CD14-positive monocyte (primary cell): ENCODE measurements at regions not wholly inside any gene's neighbourhood (a gene's known extent, or its start where the extent isn't known, plus 50 kb on each side); places are given as distances from the start of the nearest gene placed in this dataset.
"Not testable (repeated sequence)": the region's sequence is repeated elsewhere in the genome, so short reads cannot be mapped to it uniquely, and the experiment has no call there.

Source experiments
- DNase-seq, 3 donors: peaks; one replicate each; pipeline ENCODE4 v3.0.0-alpha.2; 2011 to 2022
- H2AFZ ChIP-seq: 2 replicates; pipeline ENCODE4 v1.6.0; 2012; ENCODE audit warnings: mild to moderate bottlenecking, low read depth, low read length, inconsistent platforms; ENCODE audit not compliant: insufficient read depth, poor library complexity, severe bottlenecking
- H3K27ac ChIP-seq, 2 donors: 1 replicate in 1 of 2; 2 replicates in 1 of 2; pipeline ENCODE4 v1.5.1; 2012 to 2013; ENCODE audit warnings: low read length in 2 of 2, control low read depth in 1 of 2, inconsistent platforms in 1 of 2, low read depth in 1 of 2, mild to moderate bottlenecking in 1 of 2
- H3K27me3 ChIP-seq, 2 donors: one replicate each; pipeline versions ENCODE4 v1.6.0 to v1.6.1; 2011 to 2013; ENCODE audit warnings: low read length in 2 of 2; ENCODE audit not compliant: control insufficient read depth in 2 of 2, insufficient read depth in 2 of 2
- H3K36me3 ChIP-seq, 2 donors: replicated peaks in 1 of 2; 1 replicate in 1 of 2; 2 replicates in 1 of 2; pipeline versions ENCODE4 v1.5.1 to v1.6.1; 2012 to 2013; ENCODE audit warnings: low read length in 2 of 2, control low read depth in 1 of 2, inconsistent platforms in 1 of 2, mild to moderate bottlenecking in 1 of 2; ENCODE audit not compliant: insufficient read depth in 2 of 2, control insufficient read depth in 1 of 2
- H3K4me1 ChIP-seq, 2 donors: 1 replicate in 1 of 2; 2 replicates in 1 of 2; pipeline versions ENCODE4 v1.5.1 to v1.6.1; 2012 to 2013; ENCODE audit warnings: low read length in 2 of 2, control low read depth in 1 of 2, inconsistent platforms in 1 of 2, mild to moderate bottlenecking in 1 of 2, moderate library complexity in 1 of 2; ENCODE audit not compliant: insufficient read depth in 2 of 2, control insufficient read depth in 1 of 2
- H3K4me2 ChIP-seq: replicated peaks from 2 replicates; pipeline ENCODE3; 2012; ENCODE audit warnings: low read length, moderate library complexity, mild to moderate bottlenecking; ENCODE audit not compliant: poor library complexity, severe bottlenecking; ENCODE audit errors: extremely low read depth
- H3K4me3 ChIP-seq, 3 experiments: fragments of 200-600 bp in 1 of 3; sonication (generic) in 1 of 3; replicated peaks in 1 of 3; 1 replicate in 2 of 3; 2 replicates in 1 of 3; pipeline ENCODE4 v1.5.1; 2011 to 2013; ENCODE audit warnings: low read length in 3 of 3, mild to moderate bottlenecking in 3 of 3, control low read depth in 2 of 3, low read depth in 2 of 3, inconsistent platforms in 1 of 3, moderate library complexity in 1 of 3
- H3K79me2 ChIP-seq: 2 replicates; pipeline ENCODE4 v1.6.0; 2012; ENCODE audit warnings: mild to moderate bottlenecking, control low read depth, inconsistent platforms, low read length, moderate library complexity; ENCODE audit not compliant: insufficient read depth
- H3K9ac ChIP-seq: 2 replicates; pipeline ENCODE4 v1.6.0; 2017; ENCODE audit warnings: low read length, mild to moderate bottlenecking; ENCODE audit not compliant: insufficient read depth, poor library complexity, severe bottlenecking
- H3K9me3 ChIP-seq, 2 donors: replicated peaks in 1 of 2; 1 replicate in 1 of 2; 2 replicates in 1 of 2; pipeline versions ENCODE4 v1.5.1 to v1.6.1; 2012 to 2013; ENCODE audit warnings: low read length in 2 of 2, control low read depth in 1 of 2; ENCODE audit not compliant: control insufficient read depth in 1 of 2, insufficient read depth in 1 of 2
- H4K20me1 ChIP-seq: 2 replicates; pipeline ENCODE4 v1.6.0; 2012; ENCODE audit warnings: mild to moderate bottlenecking, low read length, control low read depth, moderate library complexity; ENCODE audit not compliant: insufficient read depth
- H3K27ac Mint-ChIP-seq, 7 donors: one replicate each; pipeline ENCODE4 v1.8.0; 2020; ENCODE audit warnings: mild to moderate bottlenecking in 7 of 7, mixed read lengths in 7 of 7, moderate library complexity in 6 of 7, inconsistent platforms in 2 of 7
- H3K27me3 Mint-ChIP-seq, 3 donors: one replicate each; pipeline ENCODE4 v1.8.0; 2021 to 2022; ENCODE audit warnings: low read depth in 3 of 3, mild to moderate bottlenecking in 3 of 3, mixed read lengths in 3 of 3, moderate library complexity in 3 of 3, inconsistent platforms in 1 of 3
- H3K36me3 Mint-ChIP-seq, 2 donors: one replicate each; pipeline ENCODE4 v1.8.0; 2020; ENCODE audit warnings: mixed read lengths in 2 of 2, inconsistent platforms in 1 of 2, mild to moderate bottlenecking in 1 of 2
- H3K4me1 Mint-ChIP-seq: one replicate; pipeline ENCODE4 v1.8.0; 2020; ENCODE audit warnings: mild to moderate bottlenecking, mixed read lengths
- H3K4me3 Mint-ChIP-seq, 2 donors: one replicate each; pipeline ENCODE4 v1.8.0; 2020; ENCODE audit warnings: mild to moderate bottlenecking in 2 of 2, mixed read lengths in 2 of 2, moderate library complexity in 1 of 2
- H3K9me3 Mint-ChIP-seq, 7 donors: one replicate each; pipeline ENCODE4 v1.8.0; 2020 to 2022; ENCODE audit warnings: mixed read lengths in 7 of 7, mild to moderate bottlenecking in 6 of 7, moderate library complexity in 6 of 7, inconsistent platforms in 2 of 7
- WGBS: methylation state at CpG from one replicate; pipeline ENCODE4 v1.1.5; 2013; ENCODE audit warnings: missing lambda C conversion rate; ENCODE audit not compliant: insufficient coverage; 5-methylcytosine and 5-hydroxymethylcytosine counted together
- intact Hi-C, 2 donors: fragments of 100-400 bp; cut with micrococcal nuclease; formaldehyde crosslinking; loops; one replicate each; pipeline versions ENCODE4 v1.15.0 to v1.15.1; 2023
- TF ChIP-seq, protein P1 (sequence below): fragments of 200-600 bp; IDR thresholded peaks from one replicate; pipeline ENCODE4 v1.8.0; 2022; ENCODE audit warnings: antibody characterized with exemption, mild to moderate bottlenecking

DNA sequence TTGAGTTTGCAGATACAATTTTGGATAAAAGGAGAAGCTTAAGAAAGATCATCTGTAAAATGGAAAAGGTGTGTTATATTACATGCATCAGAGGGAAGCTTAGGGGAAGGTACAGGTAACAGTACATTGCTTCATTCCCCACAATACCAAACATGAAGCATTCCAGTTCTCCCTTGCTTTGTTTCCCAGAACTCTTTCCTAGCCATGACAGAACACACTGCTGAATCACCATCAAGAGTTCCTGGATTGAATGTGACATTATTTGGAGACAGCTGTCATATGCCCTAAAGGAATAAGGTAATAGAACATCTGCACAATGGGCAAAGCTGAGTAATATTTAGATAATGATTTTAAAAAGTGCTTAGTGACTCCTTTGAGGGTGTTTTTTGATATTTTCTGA, 303.5 kb upstream of the ST8SIA4 start:
- peaks cover 0 to 17% of the 10 kb centered on the region in 2 donors for H3K9me3 ChIP-seq
- H3K36me3 Mint-ChIP-seq, result no peaks in the 10 kb centered on the region
- no peaks in the 10 kb centered on the region for H3K79me2 ChIP-seq
- H3K4me3 ChIP-seq, result no peak overlapping the region
- H3K27me3 Mint-ChIP-seq, result no peaks in the 10 kb centered on the region
- H3K27ac Mint-ChIP-seq, result no peak overlapping the region
- TF ChIP-seq, protein P1, sequence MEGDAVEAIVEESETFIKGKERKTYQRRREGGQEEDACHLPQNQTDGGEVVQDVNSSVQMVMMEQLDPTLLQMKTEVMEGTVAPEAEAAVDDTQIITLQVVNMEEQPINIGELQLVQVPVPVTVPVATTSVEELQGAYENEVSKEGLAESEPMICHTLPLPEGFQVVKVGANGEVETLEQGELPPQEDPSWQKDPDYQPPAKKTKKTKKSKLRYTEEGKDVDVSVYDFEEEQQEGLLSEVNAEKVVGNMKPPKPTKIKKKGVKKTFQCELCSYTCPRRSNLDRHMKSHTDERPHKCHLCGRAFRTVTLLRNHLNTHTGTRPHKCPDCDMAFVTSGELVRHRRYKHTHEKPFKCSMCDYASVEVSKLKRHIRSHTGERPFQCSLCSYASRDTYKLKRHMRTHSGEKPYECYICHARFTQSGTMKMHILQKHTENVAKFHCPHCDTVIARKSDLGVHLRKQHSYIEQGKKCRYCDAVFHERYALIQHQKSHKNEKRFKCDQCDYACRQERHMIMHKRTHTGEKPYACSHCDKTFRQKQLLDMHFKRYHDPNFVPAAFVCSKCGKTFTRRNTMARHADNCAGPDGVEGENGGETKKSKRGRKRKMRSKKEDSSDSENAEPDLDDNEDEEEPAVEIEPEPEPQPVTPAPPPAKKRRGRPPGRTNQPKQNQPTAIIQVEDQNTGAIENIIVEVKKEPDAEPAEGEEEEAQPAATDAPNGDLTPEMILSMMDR, result no peak
- H2AFZ ChIP-seq, result no peak overlapping the region
- H3K36me3 ChIP-seq, result no peaks in the 10 kb centered on the region
- no peak overlapping the region for H3K9ac ChIP-seq
- no peak overlapping the region for H3K4me3 Mint-ChIP-seq
- no peak overlapping the region for H3K27ac ChIP-seq
- H3K4me1 ChIP-seq, result no peaks in the 10 kb centered on the region
- H3K4me2 ChIP-seq, result no peak overlapping the region
- no peaks in the 10 kb centered on the region for H3K27me3 ChIP-seq
- DNase-seq, result no peak
- peaks cover 0 to 14% (median 8%) of the 10 kb centered on the region in 7 donors for H3K9me3 Mint-ChIP-seq
- no peaks in the 10 kb centered on the region for H3K4me1 Mint-ChIP-seq
- intact Hi-C loops, result no loop called here
- no peaks in the 10 kb centered on the region for H4K20me1 ChIP-seq

DNA sequence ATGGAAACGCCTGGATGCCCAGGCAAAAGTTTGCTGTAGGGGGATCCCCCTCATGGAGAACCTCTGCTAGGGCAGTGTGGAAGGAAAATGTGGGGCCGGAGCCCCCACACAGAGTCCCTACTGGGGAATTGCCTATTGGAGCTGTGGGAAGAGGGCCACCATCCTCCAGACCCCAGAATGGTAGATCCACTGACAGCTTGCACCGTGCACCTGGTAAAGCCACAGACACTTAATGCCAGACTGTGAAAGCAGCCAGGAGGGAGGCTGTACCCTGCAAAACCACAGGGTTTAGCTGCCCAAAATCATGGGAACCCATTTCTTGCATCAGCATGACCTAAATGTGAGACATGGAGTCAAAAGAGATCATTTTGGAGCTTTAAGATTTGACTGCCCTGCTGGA, 302.0 kb upstream of the ST8SIA4 start:
- 82% methylated on average over 3 of the region's 3 CpGs for WGBS
- H3K4me1 Mint-ChIP-seq, H3K4me3 Mint-ChIP-seq, H3K9ac ChIP-seq, H4K20me1 ChIP-seq, H3K27me3 ChIP-seq, H3K4me2 ChIP-seq, H3K4me3 ChIP-seq, H3K27me3 Mint-ChIP-seq, H2AFZ ChIP-seq, DNase-seq, H3K27ac Mint-ChIP-seq, H3K36me3 Mint-ChIP-seq, H3K36me3 ChIP-seq, H3K79me2 ChIP-seq, H3K27ac ChIP-seq, H3K4me1 ChIP-seq, intact Hi-C loops: not testable (repeated sequence)
- peaks cover 0 to 17% of the 10 kb centered on the region in 2 donors for H3K9me3 ChIP-seq
- H3K9me3 Mint-ChIP-seq, result peaks cover 0 to 14% (median 7%) of the 10 kb centered on the region in 7 donors

DNA sequence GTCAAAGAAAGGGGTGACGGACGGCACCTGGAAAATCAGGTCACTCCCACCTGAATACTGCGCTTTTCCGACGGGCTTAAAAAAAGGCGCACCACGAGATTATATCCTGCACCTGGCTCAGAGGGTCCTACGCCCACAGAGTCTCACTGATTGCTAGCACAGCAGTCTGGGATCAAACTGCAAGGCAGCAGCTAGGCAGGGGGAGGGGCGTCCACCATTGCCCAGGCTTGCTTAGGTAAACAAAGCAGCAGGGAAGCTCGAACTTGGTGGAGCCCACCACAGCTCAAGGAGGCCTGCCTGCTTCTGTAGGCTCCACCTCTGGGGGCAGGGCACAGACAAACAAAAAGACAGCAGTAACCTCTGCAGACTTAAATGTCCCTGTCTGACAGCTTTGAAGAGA, 277.3 kb upstream of the ST8SIA4 start:
- H3K27me3 Mint-ChIP-seq, H3K4me1 ChIP-seq, H3K4me1 Mint-ChIP-seq, H3K27me3 ChIP-seq, H3K36me3 Mint-ChIP-seq, H3K4me3 Mint-ChIP-seq, H3K4me3 ChIP-seq, intact Hi-C loops, H2AFZ ChIP-seq, H3K27ac Mint-ChIP-seq, H3K79me2 ChIP-seq, H3K4me2 ChIP-seq, H3K27ac ChIP-seq, DNase-seq, H4K20me1 ChIP-seq, H3K36me3 ChIP-seq, H3K9ac ChIP-seq: not testable (repeated sequence)
- WGBS, result 81% methylated on average over 5 of the region's 10 CpGs
- peaks cover 2 to 20% (median 11%) of the 10 kb centered on the region in 7 donors for H3K9me3 Mint-ChIP-seq
- H3K9me3 ChIP-seq, result peaks cover 8 to 19% of the 10 kb centered on the region in 2 donors
